Activated T-cell treated with anti-CD3 and anti-CD28 coated beads for 24 hours (primary cell): ENCODE measurements at regions not wholly inside any gene's neighbourhood (a gene's known extent, or its start where the extent isn't known, plus 50 kb on each side); places are given as distances from the start of the nearest gene placed in this dataset.
"Not testable (repeated sequence)": the region's sequence is repeated elsewhere in the genome, so short reads cannot be mapped to it uniquely, and the experiment has no call there.

Source experiments
- DNase-seq: peaks from one replicate; pipeline ENCODE4 v3.0.0-alpha.2; 2020; ENCODE audit warnings: low read depth

- no peak for DNase-seq
These were observed 353.4 kb downstream of the OLFM4 start for GRCh38 chr13:53382008-53382407.

- no peak for DNase-seq
These were observed 369.4 kb downstream of the OLFM4 start for GRCh38 chr13:53398051-53398450.

GRCh38 chr13:53405616-53406015 lies 377.0 kb downstream of the OLFM4 start:
- DNase-seq = no peak

- no peak for DNase-seq
These were observed 379.7 kb downstream of the OLFM4 start for GRCh38 chr13:53408306-53408705.

GRCh38 chr13:53408847-53409568 lies 380.4 kb downstream of the OLFM4 start:
- no peak for DNase-seq

- no peak for DNase-seq
These were observed 382.9 kb downstream of the OLFM4 start for GRCh38 chr13:53411463-53411862.

GRCh38 chr13:53415135-53415534 lies 386.5 kb downstream of the OLFM4 start:
- DNase-seq = no peak

- no peak for DNase-seq
These were observed 389.0 kb downstream of the OLFM4 start for GRCh38 chr13:53417601-53418000.

- no peak for DNase-seq
These were observed 393.8 kb downstream of the OLFM4 start for GRCh38 chr13:53422415-53422814.

- no peak for DNase-seq
These were observed 407.8 kb downstream of the OLFM4 start for GRCh38 chr13:53436396-53436795.

- DNase-seq = no peak
These were observed 411.0 kb downstream of the OLFM4 start for GRCh38 chr13:53439439-53440225.

- DNase-seq = no peak
These were observed 414.4 kb downstream of the OLFM4 start for GRCh38 chr13:53442979-53443378.

GRCh38 chr13:53445686-53446085 lies 417.1 kb downstream of the OLFM4 start:
- no peak for DNase-seq

GRCh38 chr13:53447456-53447855 lies 418.8 kb downstream of the OLFM4 start:
- DNase-seq = no peak

- DNase-seq = no peak
These were observed 419.2 kb downstream of the OLFM4 start for GRCh38 chr13:53447863-53448262.

- DNase-seq = not testable (repeated sequence)
These were observed 423.7 kb downstream of the OLFM4 start for GRCh38 chr13:53452263-53452808.

- no peak for DNase-seq
These were observed 432.2 kb downstream of the OLFM4 start for GRCh38 chr13:53460796-53461195.

GRCh38 chr13:53463106-53463505 lies 434.5 kb downstream of the OLFM4 start:
- no peak for DNase-seq

GRCh38 chr13:53466576-53466975 lies 438.0 kb downstream of the OLFM4 start:
- DNase-seq = no peak

- no peak for DNase-seq
These were observed 444.8 kb downstream of the OLFM4 start for GRCh38 chr13:53473397-53473796.

- DNase-seq = no peak
These were observed 446.3 kb downstream of the OLFM4 start for GRCh38 chr13:53474878-53475277.

GRCh38 chr13:53490752-53491151 lies 462.1 kb downstream of the OLFM4 start:
- DNase-seq = no peak

- DNase-seq = no peak
These were observed 465.8 kb downstream of the OLFM4 start for GRCh38 chr13:53494406-53494805.
